Activated T-helper 17 cell treated with anti-CD3 and anti-CD28 coated beads, Interleukin-2, amount 50 U/mL, for 72 hours (primary cell): ENCODE measurements at regions not wholly inside any gene's neighbourhood (a gene's known extent, or its start where the extent isn't known, plus 50 kb on each side); places are given as distances from the start of the nearest gene placed in this dataset.
"Not testable (repeated sequence)": the region's sequence is repeated elsewhere in the genome, so short reads cannot be mapped to it uniquely, and the experiment has no call there.

Source experiments
- ATAC-seq: fragments of 150-1000 bp; cut with Tn5 transposase; replicated peaks from 2 replicates; pipeline ENCODE4 v1.10.0; 2021; ENCODE audit warnings: mild to moderate bottlenecking, moderate library complexity
- H3K27ac Mint-ChIP-seq: one replicate; pipeline ENCODE4 v1.8.0; 2022; ENCODE audit warnings: mixed read lengths
- H3K27me3 Mint-ChIP-seq: one replicate; pipeline ENCODE4 v1.8.0; 2022; ENCODE audit warnings: mixed read lengths
- H3K36me3 Mint-ChIP-seq: one replicate; pipeline ENCODE4 v1.8.0; 2022; ENCODE audit warnings: low read depth, mild to moderate bottlenecking, mixed read lengths
- H3K4me1 Mint-ChIP-seq: one replicate; pipeline ENCODE4 v1.8.0; 2022; ENCODE audit warnings: mixed read lengths
- H3K4me3 Mint-ChIP-seq: one replicate; pipeline ENCODE4 v1.8.0; 2022; ENCODE audit warnings: mild to moderate bottlenecking, mixed read lengths
- H3K9me3 Mint-ChIP-seq: one replicate; pipeline ENCODE4 v1.8.0; 2022; ENCODE audit warnings: mixed read lengths

DNA sequence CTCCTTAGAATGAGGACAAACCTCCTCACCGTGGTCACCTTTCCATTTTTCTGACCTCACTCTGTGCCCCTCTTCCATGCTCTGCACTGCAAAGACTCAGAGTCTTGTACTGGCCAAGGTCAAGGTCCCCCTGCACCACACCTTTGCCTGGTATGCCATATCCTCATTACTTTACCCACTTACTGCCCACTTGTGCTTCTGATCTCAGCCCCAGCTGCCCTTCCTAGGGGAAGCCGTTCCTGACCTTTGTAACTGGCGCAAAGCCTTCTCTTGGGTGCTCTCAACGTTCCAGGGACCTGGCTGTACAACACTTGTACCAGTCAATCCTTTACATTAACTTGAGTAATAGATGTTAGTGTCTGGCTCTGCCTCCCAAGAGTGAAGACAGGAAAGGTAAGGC lies 256.0 kb downstream of the SV2B start:
- Mint-ChIP-seq H3K9me3 (no peaks in the 10 kb centered on the region), H3K27me3 (peaks cover 13% of the 10 kb centered on the region), H3K4me1 (no peaks in the 10 kb centered on the region), H3K4me3 (no peak overlapping the region), H3K27ac (no peak overlapping the region), H3K36me3 (no peaks in the 10 kb centered on the region)
- ATAC-seq = no peak

- Mint-ChIP-seq H3K27me3 (peaks cover 13% of the 10 kb centered on the region), H3K4me1 (no peaks in the 10 kb centered on the region), H3K27ac (no peak overlapping the region), H3K36me3 (no peaks in the 10 kb centered on the region), H3K4me3 (no peak overlapping the region), H3K9me3 (no peaks in the 10 kb centered on the region)
- no peak for ATAC-seq
Observed at GRCh38 chr15:91357011-91357410, 257.0 kb downstream of the SV2B start.

- ATAC-seq = no peak
- Mint-ChIP-seq H3K4me1 (no peaks in the 10 kb centered on the region), H3K36me3 (no peaks in the 10 kb centered on the region), H3K27me3 (peaks cover 13% of the 10 kb centered on the region), H3K9me3 (no peaks in the 10 kb centered on the region), H3K27ac (no peak overlapping the region), H3K4me3 (no peak overlapping the region)
Observed at GRCh38 chr15:91357486-91357885, 257.4 kb downstream of the SV2B start.

DNA sequence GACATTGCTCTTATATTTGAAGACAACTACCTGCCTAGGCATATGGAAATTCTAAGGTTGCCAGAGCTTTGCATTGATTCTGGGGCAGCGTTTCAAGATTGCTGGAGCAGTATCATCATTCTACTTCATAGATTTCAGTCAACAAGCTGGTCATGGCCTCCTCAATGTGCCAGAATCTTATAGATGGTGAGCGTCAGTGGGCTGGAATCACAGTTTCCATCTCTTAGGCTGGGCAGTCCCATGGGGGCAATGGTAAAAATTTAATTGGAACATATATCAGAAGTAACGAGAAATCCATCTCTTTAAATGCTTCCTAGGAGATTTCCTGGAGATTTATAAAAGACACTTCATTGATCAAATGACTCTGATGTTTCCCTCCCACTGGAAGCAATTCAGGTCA lies 258.3 kb downstream of the SV2B start:
- no peaks in the 10 kb centered on the region for H3K36me3 Mint-ChIP-seq
- no peak for ATAC-seq
- no peaks in the 10 kb centered on the region for H3K9me3 Mint-ChIP-seq
- peaks cover 13% of the 10 kb centered on the region for H3K27me3 Mint-ChIP-seq
- H3K4me1 Mint-ChIP-seq = no peaks in the 10 kb centered on the region
- no peak overlapping the region for H3K4me3 Mint-ChIP-seq
- no peak overlapping the region for H3K27ac Mint-ChIP-seq

GRCh38 chr15:91361696-91362095 lies 261.6 kb downstream of the SV2B start:
- H3K27ac Mint-ChIP-seq, H3K4me1 Mint-ChIP-seq, H3K9me3 Mint-ChIP-seq, H3K36me3 Mint-ChIP-seq, ATAC-seq, H3K4me3 Mint-ChIP-seq, H3K27me3 Mint-ChIP-seq: not testable (repeated sequence)

DNA sequence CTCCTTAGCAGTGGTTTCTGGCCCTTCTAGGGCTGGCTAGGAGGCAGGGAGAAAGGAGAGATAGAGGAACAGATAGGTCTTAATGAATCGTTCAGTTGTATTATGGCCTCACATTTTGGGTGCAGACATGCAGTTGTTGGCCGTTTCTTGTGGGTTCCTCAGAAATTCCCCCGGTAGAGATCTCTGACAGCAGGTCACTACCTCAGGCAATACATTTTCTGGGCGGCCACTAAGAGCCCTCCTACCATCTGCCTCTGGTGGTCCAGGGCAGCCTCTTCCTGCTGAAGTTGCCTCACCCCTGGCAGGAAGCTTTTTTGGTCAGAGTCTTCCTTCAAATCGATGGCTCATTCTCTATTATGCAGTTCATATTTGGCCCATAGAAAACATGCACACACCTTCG lies 266.1 kb downstream of the SV2B start:
- no peak overlapping the region for H3K27ac Mint-ChIP-seq

GRCh38 chr15:91368611-91369010 lies 268.6 kb downstream of the SV2B start:
- peaks cover 12% of the 10 kb centered on the region for H3K4me1 Mint-ChIP-seq
- no peaks in the 10 kb centered on the region for H3K36me3 Mint-ChIP-seq
- H3K9me3 Mint-ChIP-seq = peaks cover 5% of the 10 kb centered on the region
- H3K27me3 Mint-ChIP-seq = no peaks in the 10 kb centered on the region
- ATAC-seq = no peak
- no peak overlapping the region for H3K27ac Mint-ChIP-seq
- H3K4me3 Mint-ChIP-seq = no peak overlapping the region

More for the DNA sequence above, 266.1 kb downstream of the SV2B start:
- no peak for ATAC-seq
- Mint-ChIP-seq H3K4me3 (no peak overlapping the region), H3K9me3 (peaks cover 3% of the 10 kb centered on the region), H3K27me3 (no peaks in the 10 kb centered on the region), H3K4me1 (peaks cover 10% of the 10 kb centered on the region), H3K36me3 (no peaks in the 10 kb centered on the region)

DNA sequence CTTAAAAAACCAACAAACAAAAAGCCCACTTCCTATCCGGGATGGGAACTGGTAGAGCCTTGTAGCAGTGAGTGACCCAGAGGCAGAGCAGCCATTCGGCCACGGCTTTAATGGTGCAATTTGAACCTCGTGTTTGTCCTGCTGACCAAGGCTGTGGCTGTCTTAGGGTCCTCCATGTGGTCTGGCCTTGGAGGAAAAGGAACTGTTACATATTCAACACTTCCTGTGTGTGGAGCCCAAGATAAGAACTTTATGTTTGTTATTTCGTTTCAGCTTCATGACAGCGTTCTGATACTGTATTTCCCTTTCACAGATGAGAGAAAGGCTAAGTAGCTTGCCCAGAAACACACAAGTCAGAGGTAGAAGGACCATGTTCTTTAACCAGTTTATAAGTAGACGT lies 269.8 kb downstream of the SV2B start:
- ATAC-seq = peak; percentile 21
- peak overlapping the region; percentile 1 for H3K27ac Mint-ChIP-seq
- H3K4me3 Mint-ChIP-seq = peak overlapping the region; percentile 28

DNA sequence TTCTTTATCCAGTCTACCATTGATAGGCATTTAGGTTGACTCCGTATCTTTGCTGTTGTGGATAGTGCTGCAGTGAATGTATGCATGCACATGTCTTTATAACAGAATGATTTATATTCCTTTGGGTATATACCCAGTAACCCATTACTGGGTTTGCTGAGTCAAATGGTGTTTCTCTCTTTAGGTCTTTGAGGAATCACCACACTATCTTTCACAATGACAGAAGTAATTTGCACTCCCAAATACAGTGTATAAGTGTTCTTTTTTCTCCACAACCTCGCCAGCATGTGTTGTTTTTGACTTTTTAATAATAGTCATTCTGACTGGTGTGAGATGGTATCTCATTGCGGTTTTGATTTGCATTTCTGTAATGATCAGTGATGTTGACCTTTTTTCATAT lies 271.3 kb downstream of the SV2B start:
- Mint-ChIP-seq H3K4me3 (peak overlapping the region; percentile 25), H3K4me1 (peaks cover 12% of the 10 kb centered on the region)
- H3K36me3 Mint-ChIP-seq, H3K27ac Mint-ChIP-seq, H3K9me3 Mint-ChIP-seq, H3K27me3 Mint-ChIP-seq: not testable (repeated sequence)
- ATAC-seq = peak; percentile 81

More for the DNA sequence above, 269.8 kb downstream of the SV2B start:
- H3K9me3 Mint-ChIP-seq = peaks cover 5% of the 10 kb centered on the region
- no peaks in the 10 kb centered on the region for H3K36me3 Mint-ChIP-seq
- peaks cover 3% of the 10 kb centered on the region for H3K27me3 Mint-ChIP-seq
- H3K4me1 Mint-ChIP-seq = peaks cover 12% of the 10 kb centered on the region

GRCh38 chr15:91374336-91374735 lies 274.3 kb downstream of the SV2B start:
- ATAC-seq = no peak
- H3K36me3 Mint-ChIP-seq = no peaks in the 10 kb centered on the region

GRCh38 chr15:91376038-91376437 lies 276.0 kb downstream of the SV2B start:
- ATAC-seq = no peak
- Mint-ChIP-seq H3K27me3 (peaks cover 5% of the 10 kb centered on the region), H3K9me3 (peaks cover 7% of the 10 kb centered on the region), H3K4me1 (peaks cover 3% of the 10 kb centered on the region), H3K27ac (no peak overlapping the region), H3K36me3 (no peaks in the 10 kb centered on the region), H3K4me3 (no peak overlapping the region)

More at GRCh38 chr15:91374336-91374735, 274.3 kb downstream of the SV2B start:
- Mint-ChIP-seq H3K27me3 (peaks cover 5% of the 10 kb centered on the region), H3K9me3 (peaks cover 5% of the 10 kb centered on the region), H3K4me1 (peaks cover 12% of the 10 kb centered on the region), H3K27ac (no peak overlapping the region), H3K4me3 (no peak overlapping the region)

GRCh38 chr15:91380114-91380513 lies 280.1 kb downstream of the SV2B start:
- H3K27me3 Mint-ChIP-seq = peaks cover 3% of the 10 kb centered on the region
- no peak overlapping the region for H3K4me3 Mint-ChIP-seq
- no peaks in the 10 kb centered on the region for H3K4me1 Mint-ChIP-seq
- no peaks in the 10 kb centered on the region for H3K36me3 Mint-ChIP-seq
- peaks cover 5% of the 10 kb centered on the region for H3K9me3 Mint-ChIP-seq
- ATAC-seq = no peak
- no peak overlapping the region for H3K27ac Mint-ChIP-seq

DNA sequence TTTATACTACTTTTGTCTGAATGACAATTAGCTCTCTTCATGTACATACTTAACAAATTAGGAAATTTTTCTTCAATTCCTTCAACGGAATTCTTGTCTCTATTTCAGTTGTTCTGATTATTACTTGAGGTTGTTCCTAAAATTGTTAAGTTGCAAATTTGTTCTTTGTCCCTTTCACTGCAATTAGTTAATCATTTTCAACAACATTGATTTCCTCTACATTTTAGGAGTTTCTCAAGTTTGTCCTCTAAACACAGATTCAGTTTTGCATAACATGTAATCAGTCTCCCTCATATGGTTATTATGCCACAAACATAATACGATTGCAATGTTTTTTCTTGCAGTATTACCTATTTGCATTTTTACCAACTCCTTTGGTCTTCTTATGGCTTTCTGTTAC lies 283.5 kb downstream of the SV2B start:
- Mint-ChIP-seq H3K27ac (no peak overlapping the region), H3K4me1 (no peaks in the 10 kb centered on the region), H3K4me3 (no peak overlapping the region), H3K27me3 (no peaks in the 10 kb centered on the region), H3K9me3 (peaks cover 5% of the 10 kb centered on the region), H3K36me3 (no peaks in the 10 kb centered on the region)
- no peak for ATAC-seq

- Mint-ChIP-seq H3K27me3 (no peaks in the 10 kb centered on the region), H3K36me3 (no peaks in the 10 kb centered on the region), H3K27ac (no peak overlapping the region), H3K4me1 (no peaks in the 10 kb centered on the region), H3K9me3 (peaks cover 5% of the 10 kb centered on the region), H3K4me3 (no peak overlapping the region)
- no peak for ATAC-seq
Observed at GRCh38 chr15:91384189-91384730, 284.2 kb downstream of the SV2B start.

DNA sequence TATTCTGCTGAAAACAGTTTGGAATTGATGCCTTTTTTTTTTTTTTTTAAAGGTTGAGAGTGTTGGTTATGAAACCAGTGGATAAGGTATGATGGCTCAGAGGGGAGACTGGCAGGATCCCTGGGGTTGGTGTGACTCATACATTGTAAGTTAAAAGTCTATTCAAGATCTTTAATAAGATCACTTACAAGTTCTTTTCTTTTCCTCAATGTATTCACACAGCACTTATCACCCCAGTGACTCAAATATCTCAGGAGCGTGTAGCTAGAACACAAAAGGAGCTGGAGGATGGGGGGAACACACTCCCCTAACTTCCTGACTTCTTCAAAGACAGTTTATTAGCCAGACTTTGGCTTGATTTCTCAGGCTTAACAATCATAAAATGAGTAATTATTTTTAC lies 285.3 kb downstream of the SV2B start:
- H3K4me3 Mint-ChIP-seq = no peak overlapping the region
- no peaks in the 10 kb centered on the region for H3K27me3 Mint-ChIP-seq
- H3K27ac Mint-ChIP-seq = no peak overlapping the region
- ATAC-seq = peak; percentile 64
- no peaks in the 10 kb centered on the region for H3K4me1 Mint-ChIP-seq
- no peaks in the 10 kb centered on the region for H3K36me3 Mint-ChIP-seq
- H3K9me3 Mint-ChIP-seq = peaks cover 5% of the 10 kb centered on the region

- Mint-ChIP-seq H3K9me3 (peaks cover 4% of the 10 kb centered on the region), H3K27me3 (peaks cover 10% of the 10 kb centered on the region), H3K27ac (no peak overlapping the region), H3K4me1 (no peaks in the 10 kb centered on the region), H3K4me3 (no peak overlapping the region), H3K36me3 (no peaks in the 10 kb centered on the region)
- ATAC-seq = no peak
Observed at GRCh38 chr15:91393186-91393585, 293.1 kb downstream of the SV2B start.
